GM04504 (cell line): ENCODE measurements at regions not wholly inside any gene's neighbourhood (a gene's known extent, or its start where the extent isn't known, plus 50 kb on each side); places are given as distances from the start of the nearest gene placed in this dataset.

Source experiments
- DNase-seq: peaks from one replicate; pipeline ENCODE4 v3.0.0-alpha.2; 2012; ENCODE audit warnings: low read depth

DNA sequence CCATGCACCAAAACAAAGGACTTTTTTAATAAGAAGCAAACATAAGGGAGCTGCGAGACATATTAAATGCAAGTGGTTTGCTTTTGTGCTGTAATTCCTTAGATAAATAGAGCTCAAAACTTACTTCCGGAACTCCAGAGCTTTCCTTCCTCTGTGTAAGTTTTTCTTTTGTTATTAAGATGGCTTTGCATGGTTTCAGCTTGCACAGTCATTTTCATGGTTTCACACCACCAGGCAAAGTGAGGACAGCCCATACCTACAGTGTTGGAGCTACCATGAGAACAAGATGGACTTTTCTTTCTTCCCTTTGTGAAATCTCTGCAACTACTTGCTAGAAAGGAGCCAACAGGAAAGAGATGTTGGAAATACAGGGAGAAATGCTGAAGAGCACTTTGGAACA lies 368.0 kb downstream of the SETD4 start:
- DNase-seq, result no peak

- DNase-seq, result no peak
These were observed 369.9 kb downstream of the SETD4 start for GRCh38 chr21:35690436-35690835.

DNA sequence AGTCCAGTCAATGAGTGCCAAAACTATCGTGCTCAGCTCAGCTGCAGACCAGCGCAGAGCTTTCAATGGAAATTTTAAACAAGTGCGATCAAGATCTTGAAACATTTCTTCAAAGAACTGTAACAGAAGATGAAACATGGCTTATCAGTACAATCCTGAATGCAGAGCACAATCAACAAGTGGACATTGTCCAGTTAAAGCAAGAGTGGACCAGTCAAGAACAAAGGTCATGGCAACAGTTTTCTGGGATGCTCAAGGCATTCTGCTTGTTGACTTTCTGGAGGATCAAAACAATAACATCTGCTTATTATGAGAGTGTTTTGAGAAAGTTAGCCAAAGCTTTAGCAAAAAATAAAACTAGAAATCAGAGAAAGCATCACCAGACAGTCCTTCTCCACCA lies 374.2 kb downstream of the SETD4 start:
- DNase-seq, result no peak

DNA sequence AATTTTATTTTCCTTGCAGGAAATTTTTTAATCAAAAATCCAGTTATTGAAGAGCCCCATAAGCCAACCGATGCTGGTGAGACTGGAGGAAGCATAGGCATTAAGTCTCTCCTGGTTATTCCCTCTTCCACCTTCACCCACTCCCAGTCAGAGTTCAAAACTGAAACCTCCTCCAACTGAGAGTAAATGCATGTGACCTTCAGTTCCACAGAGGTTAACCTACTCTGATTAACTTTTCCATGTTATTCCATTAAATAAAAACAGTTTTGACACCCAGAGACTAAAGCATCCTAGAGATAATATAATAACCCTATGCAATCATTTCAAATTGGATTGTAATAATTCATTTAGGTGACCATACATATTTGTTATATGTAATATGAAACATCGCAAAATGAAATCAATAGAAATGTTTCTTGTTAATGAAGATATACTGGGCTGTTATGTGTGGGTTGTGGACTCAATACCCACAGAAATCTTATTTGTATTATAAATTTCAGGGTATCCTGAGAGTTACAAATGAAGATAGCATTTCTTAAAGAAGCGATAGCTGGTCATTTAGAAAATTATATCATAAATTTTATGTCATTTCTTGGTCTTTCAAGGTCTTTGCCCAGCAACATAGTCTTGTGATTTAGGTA lies 376.5 kb downstream of the SETD4 start:
- no peak for DNase-seq

- no peak for DNase-seq
These were observed 377.3 kb downstream of the SETD4 start for GRCh38 chr21:35682904-35683549.

DNA sequence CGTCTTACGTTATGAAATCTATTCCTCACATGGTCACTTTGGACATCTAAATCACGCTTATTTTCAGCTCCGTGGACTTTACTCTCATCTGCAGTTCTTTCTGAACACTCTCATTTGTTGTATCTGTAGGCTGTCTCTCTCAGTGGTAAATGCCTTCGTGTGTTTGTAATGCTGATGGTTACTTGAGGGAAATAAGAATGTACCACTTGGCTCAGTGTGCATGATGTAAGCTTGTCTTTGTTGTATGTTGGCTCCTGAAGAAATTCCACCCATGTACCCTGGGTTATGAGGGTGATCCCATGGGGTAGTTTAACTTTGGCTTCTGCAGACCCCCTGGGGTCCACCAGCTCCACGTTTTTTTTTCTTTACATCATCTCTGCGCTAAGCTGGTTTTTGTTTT lies 378.4 kb downstream of the SETD4 start:
- DNase-seq, result no peak

DNA sequence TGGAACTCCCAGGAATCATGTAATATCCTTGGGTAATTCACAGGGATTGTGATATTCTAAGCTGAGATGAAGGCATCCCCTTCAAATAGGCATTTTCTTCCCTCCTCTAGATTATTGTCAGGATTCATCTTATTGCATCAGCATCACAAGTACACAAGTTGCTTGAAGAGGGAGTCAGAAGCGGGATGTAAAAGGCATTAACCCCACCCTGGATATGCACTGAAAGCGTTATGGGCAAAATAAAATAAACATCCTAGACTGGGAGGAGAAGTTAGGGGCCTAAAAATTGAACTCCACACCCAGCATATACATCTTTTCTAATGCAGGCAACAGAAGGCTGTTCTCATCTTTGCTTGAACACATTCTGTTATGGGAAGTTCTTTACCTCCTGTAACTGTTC lies 381.2 kb downstream of the SETD4 start:
- no peak for DNase-seq

GRCh38 chr21:35678393-35678792 lies 381.9 kb downstream of the SETD4 start:
- no peak for DNase-seq

DNA sequence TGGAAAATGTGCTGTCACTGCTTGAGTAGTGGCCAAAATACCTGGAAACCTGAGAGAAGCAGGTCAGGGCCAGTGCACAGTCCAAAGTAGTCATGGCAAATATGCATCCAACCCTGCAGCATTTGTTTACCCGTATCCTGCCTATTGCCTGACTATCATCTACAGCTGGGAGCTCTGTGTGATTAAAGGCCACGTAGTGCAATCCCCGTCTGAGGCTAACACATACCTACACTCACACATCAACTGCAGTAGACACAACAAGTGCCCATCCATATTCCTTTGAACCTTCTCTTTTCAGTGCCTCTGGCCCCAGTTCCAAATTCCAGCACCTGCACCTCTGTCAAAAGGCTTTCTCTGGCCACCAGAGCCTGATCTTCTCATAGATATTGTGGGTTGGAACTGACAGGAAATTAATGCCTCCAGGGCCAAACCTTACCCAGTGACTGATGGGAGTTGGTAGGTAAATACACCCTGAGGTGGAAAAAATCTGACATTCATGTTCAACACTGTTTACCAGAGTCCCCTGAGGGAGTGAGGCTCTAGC lies 383.0 kb downstream of the SETD4 start:
- no peak for DNase-seq

DNA sequence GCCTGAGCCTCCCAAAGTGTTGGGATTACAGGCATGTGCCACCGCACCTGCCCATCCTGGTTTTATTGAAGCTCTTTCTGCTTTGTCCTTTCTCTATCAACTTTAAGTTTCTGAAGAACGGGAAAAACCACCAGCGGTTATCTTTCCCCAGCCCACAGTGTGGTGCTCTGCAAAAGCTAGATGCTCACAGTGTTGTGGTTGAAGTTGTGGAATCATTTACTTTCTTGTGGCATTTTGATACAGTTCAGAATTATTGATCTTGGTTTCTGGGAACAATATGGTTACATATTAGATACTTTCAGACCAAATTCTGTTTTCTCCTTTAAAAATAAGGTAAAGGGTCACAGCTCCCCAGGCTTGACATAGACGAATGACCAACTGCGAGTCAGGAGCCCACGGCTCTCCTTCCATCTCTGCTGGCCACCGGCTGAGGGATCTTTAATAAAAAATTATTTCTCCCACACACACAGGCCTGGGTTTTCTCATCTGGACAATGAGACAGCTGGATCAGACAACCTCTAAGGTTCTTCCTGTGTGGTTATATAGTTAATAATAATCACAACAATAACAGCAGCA lies 385.3 kb downstream of the SETD4 start:
- no peak for DNase-seq

DNA sequence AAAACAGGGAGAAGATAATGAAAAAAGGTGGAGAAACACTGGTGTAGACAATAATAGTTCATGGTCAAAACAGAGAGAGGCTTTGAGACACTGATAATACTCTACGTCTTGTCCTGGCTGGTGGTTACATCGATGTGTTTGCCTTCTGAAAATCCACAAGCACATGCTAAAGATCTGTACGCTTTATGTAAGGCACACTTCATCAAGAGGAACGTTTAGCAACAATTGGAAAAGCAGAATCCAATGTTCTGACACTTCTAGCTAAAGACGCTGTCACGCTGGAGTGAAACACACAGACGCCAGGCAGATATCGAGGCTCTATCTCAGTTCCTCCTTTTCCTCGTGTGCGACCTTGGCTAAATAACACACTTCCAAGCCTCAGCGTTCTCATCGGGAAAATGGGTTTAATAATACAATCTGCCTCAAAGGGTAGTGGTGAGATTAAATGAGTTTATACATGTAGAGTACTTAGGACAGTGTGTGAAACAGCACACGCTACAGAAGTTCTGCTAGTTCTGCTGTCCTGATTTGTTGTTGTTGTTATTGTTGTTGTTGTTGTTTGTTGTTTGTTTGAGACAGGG lies 386.1 kb downstream of the SETD4 start:
- DNase-seq, result no peak

GRCh38 chr21:35672313-35672712 lies 388.0 kb downstream of the SETD4 start:
- no peak for DNase-seq

DNA sequence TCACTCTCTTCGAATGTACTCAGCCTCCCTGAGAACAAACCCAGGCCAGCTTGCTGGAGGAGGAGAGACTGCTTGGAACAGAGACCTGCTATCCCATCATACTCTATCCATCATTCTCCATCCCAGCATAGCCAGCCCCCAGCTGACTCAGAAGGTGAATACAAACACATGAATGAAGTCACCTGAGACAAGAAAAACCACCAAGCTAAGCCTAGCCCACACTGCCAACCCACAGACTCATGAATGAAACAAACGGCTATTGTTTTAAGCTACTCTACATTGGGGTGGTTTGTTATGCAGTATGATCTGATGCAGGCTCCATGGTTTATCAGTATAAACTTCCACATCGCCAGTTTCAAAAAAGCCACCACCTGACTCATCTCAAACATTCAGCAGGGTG lies 395.6 kb downstream of the SETD4 start:
- no peak for DNase-seq

DNA sequence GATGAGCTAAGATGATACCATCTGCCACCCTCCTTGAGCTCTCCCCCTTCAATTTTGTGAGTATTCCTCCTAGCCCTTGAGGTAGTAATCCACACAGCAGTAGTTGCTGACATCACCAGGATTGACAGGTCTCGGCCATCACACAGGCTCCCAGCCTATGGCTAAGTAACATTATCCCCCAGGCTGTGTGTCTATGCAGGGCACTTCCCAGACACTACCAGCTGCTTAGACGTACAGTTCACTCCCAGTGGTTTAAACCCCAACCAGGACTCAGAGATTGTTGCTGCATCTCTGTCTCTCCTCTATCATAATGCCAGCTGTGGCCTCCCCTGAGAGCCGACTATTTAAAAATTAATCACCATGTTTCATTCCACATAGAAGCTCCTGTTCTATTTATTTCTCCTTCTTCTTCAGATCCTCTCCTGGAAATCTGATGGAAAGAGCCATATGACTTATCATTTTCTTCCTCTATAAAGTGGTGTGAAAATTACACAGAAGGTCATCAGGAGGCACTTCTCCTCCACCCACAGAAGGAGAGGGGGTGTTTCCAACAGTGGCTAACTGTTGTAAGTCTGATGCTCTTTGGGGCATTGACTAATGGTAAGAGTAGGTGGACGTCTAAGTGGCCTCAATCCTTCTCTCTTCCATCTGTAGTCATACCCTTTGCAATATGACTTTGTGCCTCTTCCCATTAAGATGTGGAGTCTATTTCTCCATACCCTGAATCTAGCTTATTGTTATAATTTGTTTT lies 396.3 kb downstream of the SETD4 start:
- no peak for DNase-seq

- peak; percentile 59 for DNase-seq
These were observed 402.1 kb downstream of the SETD4 start for GRCh38 chr21:35658242-35658641.

GRCh38 chr21:35652872-35653271 lies 407.5 kb downstream of the SETD4 start:
- no peak for DNase-seq

DNA sequence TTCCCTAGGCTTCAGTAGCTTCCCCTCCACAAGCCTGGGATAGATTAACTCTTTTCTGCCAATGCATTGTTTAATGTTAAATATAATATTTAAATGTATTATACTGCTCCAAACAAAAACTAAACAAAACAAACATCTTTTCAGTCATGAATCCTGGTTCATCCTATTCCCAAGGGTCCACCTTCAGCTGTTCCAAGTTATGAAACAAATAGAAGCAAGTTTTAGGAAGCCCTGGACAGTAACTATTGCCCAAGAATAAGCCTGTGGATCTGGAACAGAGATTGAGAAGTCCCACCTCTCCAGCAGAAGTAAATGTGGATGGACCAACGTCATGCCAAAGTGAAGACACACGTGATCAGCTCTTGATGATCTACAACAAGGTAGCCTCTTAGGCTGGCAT lies 408.1 kb downstream of the SETD4 start:
- DNase-seq, result no peak

- DNase-seq, result no peak
These were observed 409.1 kb downstream of the SETD4 start for GRCh38 chr21:35651196-35651595.

GRCh38 chr21:35649186-35649585 lies 411.1 kb downstream of the SETD4 start:
- peak; percentile 45 for DNase-seq

- no peak for DNase-seq
These were observed 411.8 kb downstream of the SETD4 start for GRCh38 chr21:35648512-35648911.

DNA sequence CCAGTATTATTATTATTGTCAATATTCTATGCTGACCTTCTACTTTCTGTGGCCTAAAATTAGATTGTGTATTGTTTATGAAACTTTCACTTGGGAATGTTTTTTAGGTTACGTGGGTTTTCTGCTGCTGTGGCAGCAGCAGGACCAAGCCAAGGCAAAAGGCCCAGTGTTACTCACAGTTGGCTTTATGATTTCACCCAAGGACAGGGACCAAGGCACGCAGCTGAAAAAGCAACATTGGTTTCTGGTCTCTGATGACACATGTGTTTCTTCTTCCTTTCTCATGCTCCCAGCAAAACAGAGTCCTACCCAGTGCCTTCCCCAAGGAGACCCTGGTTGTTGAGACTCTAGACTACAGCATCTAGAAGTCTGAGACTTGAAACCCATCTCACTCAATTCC lies 413.7 kb downstream of the SETD4 start:
- no peak for DNase-seq

DNA sequence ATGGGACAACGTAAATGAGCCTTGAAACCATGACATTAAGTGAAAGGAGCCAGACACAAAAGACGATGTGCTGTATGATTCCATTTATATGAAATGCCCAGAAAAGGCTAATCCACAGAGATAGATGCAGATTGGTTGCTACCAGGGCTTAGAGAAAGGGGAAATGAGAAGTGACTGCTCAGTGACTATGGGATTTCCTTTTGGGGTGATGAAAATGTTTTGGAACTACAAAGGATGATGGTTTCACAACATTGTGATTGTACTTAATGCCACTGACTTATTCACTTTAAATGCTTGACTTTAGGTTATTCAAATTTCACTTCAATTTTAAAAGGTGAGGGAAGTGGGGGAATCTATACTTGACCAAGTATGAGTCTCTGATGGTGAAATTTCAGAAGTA lies 414.3 kb downstream of the SETD4 start:
- no peak for DNase-seq
